Endodermal cell (in vitro differentiated cells): ENCODE measurements at regions not wholly inside any gene's neighbourhood (a gene's known extent, or its start where the extent isn't known, plus 50 kb on each side); places are given as distances from the start of the nearest gene placed in this dataset.

Source experiments
- DNase-seq: peaks from one replicate; pipeline ENCODE4 v3.0.0-alpha.2; 2017
- H3K27ac ChIP-seq: 2 replicates; pipeline ENCODE4 v1.5.1; 2013; ENCODE audit warnings: mild to moderate bottlenecking, low read depth, low read length, moderate library complexity
- H3K27me3 ChIP-seq: 2 replicates; pipeline ENCODE4 v1.6.1; 2013; ENCODE audit warnings: mild to moderate bottlenecking, low read length, moderate library complexity; ENCODE audit not compliant: insufficient read depth, control insufficient read depth, poor library complexity, severe bottlenecking
- H3K36me3 ChIP-seq: 2 replicates; pipeline ENCODE4 v1.7.0; 2013; ENCODE audit warnings: mild to moderate bottlenecking, low read length, moderate library complexity; ENCODE audit not compliant: control insufficient read depth, insufficient read depth
- H3K4me1 ChIP-seq: one replicate; pipeline ENCODE4 v1.7.0; 2013; ENCODE audit warnings: low read length; ENCODE audit not compliant: control insufficient read depth, insufficient read depth
- H3K4me3 ChIP-seq: 2 replicates; pipeline ENCODE4 v1.5.1; 2013; ENCODE audit warnings: mild to moderate bottlenecking, low read length, moderate library complexity
- H3K9ac ChIP-seq: 2 replicates; pipeline ENCODE4 v1.6.1; 2013; ENCODE audit warnings: mild to moderate bottlenecking, low read length, moderate library complexity; ENCODE audit not compliant: poor library complexity, severe bottlenecking; ENCODE audit errors: extremely low read depth
- H3K9me3 ChIP-seq: 2 replicates; pipeline ENCODE4 v1.6.1; 2013; ENCODE audit warnings: mild to moderate bottlenecking, low read length, moderate library complexity; ENCODE audit not compliant: control insufficient read depth
- H3K27ac Mint-ChIP-seq: 2 replicates; pipeline ENCODE4 v1.8.0; 2020; ENCODE audit warnings: mixed read lengths
- H3K27me3 Mint-ChIP-seq: 2 replicates; pipeline ENCODE4 v1.8.0; 2021; ENCODE audit warnings: mild to moderate bottlenecking, mixed read lengths; ENCODE audit not compliant: insufficient read depth
- H3K36me3 Mint-ChIP-seq: 2 replicates; pipeline ENCODE4 v1.8.0; 2020; ENCODE audit warnings: low read depth, mixed read lengths
- H3K4me1 Mint-ChIP-seq: 2 replicates; pipeline ENCODE4 v1.8.0; 2020; ENCODE audit warnings: mixed read lengths
- H3K4me3 Mint-ChIP-seq: 2 replicates; pipeline ENCODE4 v1.8.0; 2020; ENCODE audit warnings: mild to moderate bottlenecking, moderate library complexity, mixed read lengths
- H3K9me3 Mint-ChIP-seq: 2 replicates; pipeline ENCODE4 v1.8.0; 2020; ENCODE audit warnings: mild to moderate bottlenecking, mixed read lengths
- CTCF ChIP-seq: fragments of 200-600 bp; sonication (generic); conservative IDR thresholded peaks from 2 replicates; pipeline ENCODE4 v1.5.0; 2021; ENCODE audit warnings: antibody characterized with exemption, mild to moderate bottlenecking
- WGBS, 2 experiments: methylation state at CpG; one replicate each; pipeline versions ENCODE4 v1.1.5 to v1.1.7; 2013; ENCODE audit warnings: missing lambda C conversion rate in 2 of 2, mixed read lengths in 1 of 2; ENCODE audit not compliant: insufficient coverage in 1 of 2, insufficient read length in 1 of 2; 5-methylcytosine and 5-hydroxymethylcytosine counted together

GRCh38 chr2:192953116-192953515 is 758.4 kb upstream of the TMEFF2 start:
- Mint-ChIP-seq H3K27me3 (no peaks in the 10 kb centered on the region), H3K4me1 (no peaks in the 10 kb centered on the region), H3K9me3 (no peaks in the 10 kb centered on the region), H3K4me3 (no peak overlapping the region), H3K27ac (no peak overlapping the region), H3K36me3 (no peaks in the 10 kb centered on the region)
- no peak for TF ChIP-seq CTCF
- Histone ChIP-seq H3K36me3 (no peaks in the 10 kb centered on the region), H3K27me3 (no peaks in the 10 kb centered on the region), H3K4me3 (no peak overlapping the region), H3K27ac (no peak overlapping the region), H3K9me3 (no peaks in the 10 kb centered on the region), H3K9ac (no peak overlapping the region), H3K4me1 (no peaks in the 10 kb centered on the region)
- no peak for DNase-seq
- 100% methylated on average over 1 of the region's 1 CpG; no CpG with 5 or more reads in 1 of the 2 experiments for WGBS, 2 experiments

DNA sequence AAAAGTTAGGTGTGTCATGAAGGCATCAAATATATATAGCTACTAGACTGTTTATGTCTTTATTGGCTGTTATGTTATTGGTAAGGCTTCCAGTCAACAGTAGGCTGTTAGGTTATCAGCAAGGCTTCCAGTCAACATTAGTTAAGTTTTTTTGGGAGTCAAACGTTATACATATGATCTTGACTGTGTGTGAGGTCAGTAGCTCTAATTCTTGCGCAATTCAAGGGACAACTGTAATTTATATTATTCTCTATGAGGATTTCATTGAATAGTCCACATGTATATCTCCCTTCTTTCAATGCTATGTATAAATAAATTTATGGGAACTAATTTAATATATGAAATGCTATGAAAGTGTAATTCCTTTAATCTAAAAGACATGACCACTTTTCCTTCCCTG is 757.5 kb upstream of the TMEFF2 start:
- H3K9me3 Mint-ChIP-seq = no peaks in the 10 kb centered on the region
- H3K9me3 ChIP-seq = no peaks in the 10 kb centered on the region
- no peaks in the 10 kb centered on the region for H3K4me1 Mint-ChIP-seq
- H3K36me3 ChIP-seq = no peaks in the 10 kb centered on the region
- 97% methylated on average over 2 of the region's 2 CpGs; no CpG with 5 or more reads in 1 of the 2 experiments for WGBS, 2 experiments
- no peaks in the 10 kb centered on the region for H3K27me3 Mint-ChIP-seq
- no peak overlapping the region for H3K27ac ChIP-seq
- no peak overlapping the region for H3K4me3 Mint-ChIP-seq
- H3K36me3 Mint-ChIP-seq = no peaks in the 10 kb centered on the region
- no peaks in the 10 kb centered on the region for H3K27me3 ChIP-seq
- no peak overlapping the region for H3K9ac ChIP-seq
- no peak for DNase-seq
- H3K4me1 ChIP-seq = no peaks in the 10 kb centered on the region
- no peak overlapping the region for H3K27ac Mint-ChIP-seq
- no peak overlapping the region for H3K4me3 ChIP-seq
- TF ChIP-seq CTCF = no peak

GRCh38 chr2:192948316-192948715 is 753.6 kb upstream of the TMEFF2 start:
- no peak overlapping the region for H3K27ac ChIP-seq
- Mint-ChIP-seq H3K36me3 (no peaks in the 10 kb centered on the region), H3K27me3 (no peaks in the 10 kb centered on the region), H3K4me3 (no peak overlapping the region), H3K9me3 (no peaks in the 10 kb centered on the region), H3K27ac (no peak overlapping the region), H3K4me1 (no peaks in the 10 kb centered on the region)
- H3K4me3 ChIP-seq = no peak overlapping the region
- H3K36me3 ChIP-seq = no peaks in the 10 kb centered on the region
- no peaks in the 10 kb centered on the region for H3K9me3 ChIP-seq
- H3K4me1 ChIP-seq = no peaks in the 10 kb centered on the region
- no peak overlapping the region for H3K9ac ChIP-seq
- H3K27me3 ChIP-seq = no peaks in the 10 kb centered on the region
- 75 to 79% methylated on average over 1 to 3 of the region's 3 CpGs for WGBS, 2 experiments
- TF ChIP-seq CTCF = no peak
- no peak for DNase-seq
